Thoracic aorta (tissue), 2 donors: ENCODE measurements at regions not wholly inside any gene's neighbourhood (a gene's known extent, or its start where the extent isn't known, plus 50 kb on each side); places are given as distances from the start of the nearest gene placed in this dataset.

ENCODE experiments used
- ATAC-seq: fragments of 150-250 bp; one replicate; pipeline ENCODE4 v1.8.0; 2017; ENCODE audit warnings: low read depth; ENCODE audit not compliant: insufficient number of reproducible peaks, low FRiP score
- DNase-seq: peaks from one replicate; pipeline ENCODE4 v3.0.0-alpha.2; 2020; ENCODE audit warnings: low spot score
- H3K27ac ChIP-seq, 2 donors: fragments of 200-600 bp; sonication (generic); 1 replicate in 1 of 2; 2 replicates in 1 of 2; pipeline ENCODE4 v1.5.1; 2016; ENCODE audit warnings: mild to moderate bottlenecking in 2 of 2, moderate library complexity in 2 of 2
- H3K27me3 ChIP-seq: fragments of 200-600 bp; sonication (generic); replicated peaks from 2 replicates; pipeline ENCODE4 v1.6.0; 2016; ENCODE audit warnings: mild to moderate bottlenecking; ENCODE audit not compliant: insufficient read depth
- H3K36me3 ChIP-seq: fragments of 200-600 bp; sonication (generic); one replicate; pipeline ENCODE4 v1.5.1; 2016
- H3K4me1 ChIP-seq, 2 donors: fragments of 200-600 bp; sonication (generic); 1 replicate in 1 of 2; 2 replicates in 1 of 2; pipeline versions ENCODE4 v1.5.1 to v1.6.0; 2016; ENCODE audit warnings: low read depth in 2 of 2, mild to moderate bottlenecking in 1 of 2; ENCODE audit not compliant: control insufficient read depth in 1 of 2
- H3K4me3 ChIP-seq: fragments of 200-600 bp; sonication (generic); 2 replicates; pipeline ENCODE4 v1.5.1; 2016; ENCODE audit warnings: mild to moderate bottlenecking
- H3K9me3 ChIP-seq: fragments of 200-600 bp; sonication (generic); 2 replicates; pipeline ENCODE4 v1.5.1; 2016
- CTCF ChIP-seq: fragments of 200-600 bp; sonication (generic); IDR thresholded peaks from one replicate; pipeline ENCODE4 v1.5.1; 2019; ENCODE audit warnings: antibody characterized with exemption

DNA sequence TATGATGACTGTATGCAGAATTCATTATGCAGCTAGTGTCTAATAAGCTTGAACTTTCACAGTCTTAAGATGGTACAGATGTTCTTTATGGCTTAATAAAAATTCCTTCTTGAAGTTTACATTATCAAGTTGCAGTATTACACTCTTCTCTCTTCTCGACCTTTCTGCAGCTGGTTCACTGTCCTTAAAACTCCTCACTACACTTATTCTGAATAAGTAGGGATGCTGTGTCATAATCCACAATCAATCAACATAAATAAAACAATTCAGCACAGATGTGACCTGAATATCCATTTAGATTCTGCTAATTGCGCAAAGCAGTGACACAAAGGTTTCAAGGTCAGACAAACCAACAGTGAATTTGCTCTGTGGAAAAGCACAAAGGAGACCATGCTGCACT is 356.8 kb downstream of the SUCLG1 start:
- H3K36me3 ChIP-seq: no peaks in the 10 kb centered on the region
- no peaks in the 10 kb centered on the region for H3K27me3 ChIP-seq
- no peaks in the 10 kb centered on the region for H3K4me1 ChIP-seq
- H3K4me3 ChIP-seq: no peak overlapping the region
- TF ChIP-seq CTCF: no peak
- no peak for ATAC-seq
- DNase-seq: no peak
- peaks cover 5% of the 10 kb centered on the region for H3K9me3 ChIP-seq
- H3K27ac ChIP-seq: no peak overlapping the region

DNA sequence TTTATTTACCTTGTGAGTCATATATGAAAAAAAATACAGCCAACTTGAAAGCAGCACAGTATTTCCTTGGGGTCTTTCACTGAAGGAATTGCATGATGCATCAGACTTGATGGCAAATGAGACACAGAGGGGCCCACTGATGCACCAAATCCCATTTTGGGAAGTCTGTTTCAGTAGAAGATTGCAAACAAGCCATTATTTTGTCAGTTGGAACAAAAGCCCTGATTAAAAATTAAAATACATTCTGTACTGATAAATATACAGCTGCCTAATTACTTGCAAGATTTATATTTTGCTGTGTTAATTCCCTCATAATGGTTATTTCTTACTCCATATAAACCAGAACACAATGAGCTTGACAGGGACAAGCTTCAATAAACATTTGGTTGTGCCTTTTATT is 370.4 kb downstream of the SUCLG1 start:
- Histone ChIP-seq H3K27ac (no peak overlapping the region), H3K4me3 (no peak overlapping the region), H3K27me3 (no peaks in the 10 kb centered on the region), H3K9me3 (no peaks in the 10 kb centered on the region), H3K4me1 (no peaks in the 10 kb centered on the region), H3K36me3 (no peaks in the 10 kb centered on the region)
- no peak for DNase-seq
- no peak for ATAC-seq
- no peak for TF ChIP-seq CTCF

DNA sequence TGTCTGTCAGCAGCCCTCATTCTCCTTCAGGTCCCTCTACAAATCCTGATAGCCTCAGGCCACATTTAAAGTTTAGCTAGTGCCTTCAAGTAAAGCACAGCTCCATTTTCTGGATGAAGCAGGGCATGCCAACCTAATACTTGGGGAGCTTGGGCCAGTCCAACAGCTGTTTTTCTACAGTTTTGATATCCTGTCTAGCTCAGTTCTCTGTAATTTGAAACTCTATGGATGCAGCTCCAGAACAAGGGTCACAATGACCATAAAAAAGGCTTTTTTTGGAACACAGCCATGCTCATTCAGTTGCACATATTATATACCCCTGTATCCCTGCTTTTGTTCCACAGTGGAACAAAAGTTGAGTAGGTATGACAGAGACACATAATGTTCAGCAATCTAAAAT is 373.5 kb downstream of the SUCLG1 start:
- Histone ChIP-seq H3K36me3 (no peaks in the 10 kb centered on the region), H3K9me3 (no peaks in the 10 kb centered on the region), H3K27me3 (no peaks in the 10 kb centered on the region), H3K4me1 (no peaks in the 10 kb centered on the region), H3K27ac (no peak overlapping the region), H3K4me3 (no peak overlapping the region)
- ATAC-seq (no peak), DNase-seq (no peak)
- no peak for TF ChIP-seq CTCF

DNA sequence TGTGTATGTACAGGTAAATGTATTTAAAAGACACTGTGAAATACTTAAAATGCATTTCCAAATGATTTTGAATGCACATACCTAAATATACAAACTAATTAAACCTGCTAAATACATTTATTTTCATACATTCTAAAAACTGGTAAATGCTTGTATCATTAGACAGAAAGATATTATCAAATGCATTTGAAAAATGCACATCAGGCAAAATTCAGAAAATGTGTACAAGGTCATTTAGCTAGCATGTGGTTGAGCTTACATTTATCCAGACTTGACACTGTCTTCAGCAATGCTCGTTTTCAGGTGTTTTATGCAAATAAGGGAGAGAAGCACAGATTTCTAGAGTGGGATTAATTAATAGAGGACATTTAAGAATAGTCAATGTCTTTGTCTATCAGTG is 374.2 kb downstream of the SUCLG1 start:
- no peaks in the 10 kb centered on the region for H3K36me3 ChIP-seq
- H3K9me3 ChIP-seq: no peaks in the 10 kb centered on the region
- ATAC-seq: no peak
- H3K4me3 ChIP-seq: no peak overlapping the region
- no peaks in the 10 kb centered on the region for H3K27me3 ChIP-seq
- DNase-seq: no peak
- TF ChIP-seq CTCF: no peak
- no peaks in the 10 kb centered on the region for H3K4me1 ChIP-seq
- H3K27ac ChIP-seq: no peak overlapping the region

- DNase-seq (no peak), ATAC-seq (no peak)
- no peak for TF ChIP-seq CTCF
- no peak overlapping the region for H3K27ac ChIP-seq
- no peaks in the 10 kb centered on the region for H3K9me3 ChIP-seq
- no peaks in the 10 kb centered on the region for H3K4me1 ChIP-seq
- no peaks in the 10 kb centered on the region for H3K27me3 ChIP-seq
- no peaks in the 10 kb centered on the region for H3K36me3 ChIP-seq
- H3K4me3 ChIP-seq: no peak overlapping the region
Observed at GRCh38 chr2:84083984-84084383, 375.1 kb downstream of the SUCLG1 start.
